ENCODE measurements at regions not wholly inside any gene's neighbourhood (a gene's known extent, or its start where the extent isn't known, plus 50 kb on each side); places are given as distances from the start of the nearest gene placed in this dataset.

GRCh38 chrX:20718592-20719380 lies 452.1 kb upstream of the RPS6KA3 start:
- no peak for TF ChIP-seq ZNF274 (IDR thresholded peaks at IDR 0.05; ENCODE audit: low read depth, low read length)
- TF ChIP-seq YY1 (IDR thresholded peaks at IDR 0.05; ENCODE audit: extremely low read depth, insufficient replicate concordance, low read depth, low read length), result no peak
- TF ChIP-seq SP1 (IDR thresholded peaks at IDR 0.05; ENCODE audit: low read depth), result no peak
- TF ChIP-seq CEBPB (IDR thresholded peaks at IDR 0.05; ENCODE audit: low read depth), result no peak
- no peak for TF ChIP-seq MAX (IDR thresholded peaks at IDR 0.05)
- no peak for TF ChIP-seq SIN3A (IDR thresholded peaks at IDR 0.05; ENCODE audit: low read depth)
- no peak for TF ChIP-seq REST (IDR thresholded peaks at IDR 0.05; ENCODE audit: low read depth)
- no peak for TF ChIP-seq CTCF (IDR thresholded peaks at IDR 0.05 in 2 of 3, conservative IDR thresholded peaks at IDR 0.05 in 1 of 3; ENCODE audit: borderline replicate concordance in 1 of 3, insufficient read depth in 1 of 3, low read depth in 2 of 3, low read length in 2 of 3)
- TF ChIP-seq SRF (IDR thresholded peaks at IDR 0.05; ENCODE audit: low read depth), result no peak
- TF ChIP-seq ELF1 (IDR thresholded peaks at IDR 0.05; ENCODE audit: borderline replicate concordance, low read depth), result no peak
- Histone ChIP-seq H3K4me2 (ENCODE audit: low read length) (no peak overlapping the region), H3K27me3 (ENCODE audit: insufficient read depth, low read length) (no peaks in the 10 kb centered on the region), H3K4me3 (replicated peaks in 1 of 2; ENCODE audit: low read depth in 1 of 2, low read length in 2 of 2) (no peak overlapping the region), H3K36me3 (ENCODE audit: control insufficient read depth in 1 of 2, insufficient read depth in 2 of 2, low read length in 2 of 2) (no peaks in the 10 kb centered on the region), H4K20me1 (ENCODE audit: insufficient read depth) (no peaks in the 10 kb centered on the region), H2AFZ (ENCODE audit: low read depth, low read length, poor library complexity, severe bottlenecking) (no peak overlapping the region), H3K9ac (ENCODE audit: low read length) (no peak overlapping the region), H3K9me3 (ENCODE audit: control insufficient read depth in 1 of 2, insufficient read depth in 1 of 2, low read depth in 1 of 2, low read length in 2 of 2) (no peaks in the 10 kb centered on the region), H3K79me2 (ENCODE audit: insufficient read depth, low read length) (no peaks in the 10 kb centered on the region), H3K4me1 (ENCODE audit: control insufficient read depth in 1 of 2, insufficient read depth in 2 of 2, low read length in 2 of 2) (no peaks in the 10 kb centered on the region), H3K27ac (ENCODE audit: low read depth, low read length) (no peak overlapping the region), H3K9me2 (ENCODE audit: insufficient read depth) (no peaks in the 10 kb centered on the region)
- ChIA-PET POLR2A (no interaction called here), CTCF (interaction anchor here (0.8 kb wide), 1 partner anchor 188 kb away, joined by 3 read pairs; no protein-coding TSS in a partner anchor), RAD21 (ENCODE audit: low non-redundant PET in 1 of 2, low total read pairs in 2 of 2, uncharacterized antibody in 2 of 2, unreplicated experiment in 2 of 2) (no interaction called here)
- no peak for DNase-seq (ENCODE audit: low read depth, low spot score)
- ATAC-seq, result no peak
- intact Hi-C loops (cut with micrococcal nuclease), result no loop called here
- BruUV-seq (replicated peaks), result no TSS peak
